Stimulated activated CD4-positive, alpha-beta T cell treated with anti-CD3 and anti-CD28 coated beads, Interleukin-12 subunit alpha, Interleukin-12 subunit beta, amount 100 ng/mL, for 24 hours (primary cell): ENCODE measurements at regions not wholly inside any gene's neighbourhood (a gene's known extent, or its start where the extent isn't known, plus 50 kb on each side); places are given as distances from the start of the nearest gene placed in this dataset.
"Not testable (repeated sequence)": the region's sequence is repeated elsewhere in the genome, so short reads cannot be mapped to it uniquely, and the experiment has no call there.

Source experiments
- DNase-seq, 2 experiments: peaks; one replicate each; pipeline ENCODE4 v3.0.0-alpha.2; 2020; ENCODE audit warnings: low read depth in 2 of 2

DNA sequence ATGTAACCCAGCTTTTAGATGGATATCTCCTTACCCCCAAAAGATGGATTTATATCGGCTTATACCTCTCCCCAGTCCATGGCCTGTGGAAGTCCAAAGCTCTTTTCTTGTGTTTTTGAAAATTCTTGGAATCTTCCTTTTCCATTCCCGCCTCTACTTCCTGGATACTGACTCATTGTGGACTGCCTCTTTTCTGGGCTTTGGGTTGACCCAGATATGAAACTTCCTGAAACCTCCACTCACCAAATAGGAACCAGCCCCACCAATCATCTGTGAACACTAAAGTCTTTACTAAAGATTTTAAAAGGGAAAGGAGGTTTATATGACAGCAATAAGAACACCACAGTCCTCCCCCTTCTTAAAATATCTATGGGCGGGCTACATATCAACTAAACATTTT is 163.4 kb upstream of the SYN3 start:
- no peak for DNase-seq

DNA sequence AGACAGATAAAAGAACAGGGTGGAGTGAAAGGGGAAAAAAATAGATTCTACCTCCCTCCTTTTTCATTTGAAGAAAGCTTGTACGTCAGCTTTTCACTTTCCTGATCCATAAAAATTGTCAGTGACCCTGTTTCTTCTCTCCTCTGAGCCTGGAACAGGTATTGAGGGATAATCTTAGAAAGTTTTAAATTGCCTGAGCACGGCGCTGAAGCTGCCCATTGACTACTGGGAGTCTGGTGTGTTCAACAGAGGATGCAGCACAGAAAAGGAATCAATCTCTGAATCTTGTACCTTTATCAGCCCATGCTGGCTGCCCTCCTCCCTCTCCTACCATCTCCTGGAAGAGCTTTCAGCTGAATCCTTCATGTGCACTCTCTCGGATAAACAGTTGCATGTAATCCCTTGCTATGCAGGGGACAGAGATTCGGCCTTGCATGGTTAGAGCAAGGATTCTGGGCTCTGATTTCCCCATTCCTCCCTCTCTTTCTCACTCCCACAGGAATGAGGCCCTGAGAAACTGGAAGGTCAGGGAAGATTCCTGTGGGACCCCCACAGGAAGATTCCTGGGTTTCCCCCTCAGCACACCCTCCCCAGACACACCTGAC is 162.4 kb upstream of the SYN3 start:
- no peak for DNase-seq

DNA sequence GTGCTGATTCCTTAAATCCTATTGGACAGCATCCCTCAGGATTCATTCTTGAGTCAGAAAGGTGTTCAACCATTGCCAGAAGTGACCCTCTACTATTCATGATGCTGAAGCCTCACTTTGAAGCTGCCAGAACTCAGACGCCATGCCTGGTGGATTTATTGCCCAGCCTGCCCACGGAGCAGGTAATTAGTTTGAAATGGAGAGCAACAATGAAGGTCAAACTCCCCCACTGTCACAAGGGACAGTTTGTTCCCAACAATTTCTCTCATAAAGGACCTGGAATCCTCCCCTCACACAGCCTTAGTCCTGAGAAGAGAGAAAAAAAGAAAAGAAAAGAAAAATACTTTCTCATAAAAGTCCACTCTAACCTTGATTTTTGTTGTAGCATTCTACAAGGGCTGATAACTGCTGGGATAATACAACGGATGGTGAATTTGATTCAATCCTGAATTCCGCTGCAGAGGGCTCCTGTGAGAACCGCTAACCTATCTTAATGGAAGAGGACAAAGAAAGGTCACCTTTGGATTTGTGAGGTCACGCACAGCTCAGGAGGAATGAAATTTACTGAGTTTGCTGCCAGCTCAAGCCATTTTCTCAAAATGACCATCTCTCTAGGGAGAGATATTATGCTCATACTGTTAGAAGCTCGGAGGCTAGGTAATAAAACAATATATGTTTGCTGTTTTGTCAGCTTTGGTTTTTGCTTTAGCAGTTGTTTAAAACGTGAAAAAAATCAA is 161.6 kb upstream of the SYN3 start:
- DNase-seq = no peak

- DNase-seq = no peak
These were observed 155.3 kb upstream of the SYN3 start for GRCh38 chr22:33213383-33214075.

DNA sequence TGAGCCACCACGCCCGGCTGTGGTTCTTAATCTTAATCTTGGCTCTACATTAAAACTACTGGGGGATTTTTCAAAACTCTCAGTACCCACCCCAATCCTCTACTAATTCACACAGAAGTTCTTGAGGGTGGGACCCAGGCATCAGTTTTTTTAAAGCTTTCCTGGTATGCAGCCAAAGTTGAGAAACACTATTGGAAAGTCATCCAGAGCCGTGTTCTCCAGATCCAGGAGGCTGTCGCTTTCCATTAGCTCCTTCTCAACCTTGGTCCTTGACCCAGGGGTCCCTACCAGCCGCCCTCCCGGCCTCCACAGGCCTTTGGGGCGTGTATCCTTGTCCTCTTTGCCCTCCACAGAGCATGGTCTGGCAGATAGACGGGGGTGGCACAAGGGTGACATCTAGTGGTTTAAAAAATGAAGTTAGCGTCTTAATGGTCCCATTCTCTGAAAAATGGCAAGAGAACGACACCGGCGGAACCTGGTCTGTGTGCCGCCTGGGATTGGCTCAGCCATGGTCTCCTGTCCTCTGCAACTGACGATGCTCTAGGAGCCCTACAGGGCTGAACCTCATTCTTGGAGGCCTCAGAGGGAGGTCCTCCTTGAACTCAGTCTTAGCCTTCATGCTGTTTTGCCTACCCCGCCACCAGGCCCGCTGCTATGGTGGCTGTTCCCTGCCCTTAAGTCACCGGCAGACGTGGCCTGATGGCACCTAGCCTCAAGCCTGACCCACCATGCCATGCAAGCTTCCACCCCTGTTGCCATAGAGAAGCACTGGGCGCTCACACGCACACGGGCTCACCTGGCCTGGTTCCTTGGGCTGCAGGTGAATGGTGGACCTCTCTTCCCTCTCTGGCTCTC is 152.0 kb upstream of the SYN3 start:
- DNase-seq = peak in 1 of 2 experiments; percentile 5

- no peak for DNase-seq
These were observed 146.2 kb upstream of the SYN3 start for GRCh38 chr22:33204408-33204807.

DNA sequence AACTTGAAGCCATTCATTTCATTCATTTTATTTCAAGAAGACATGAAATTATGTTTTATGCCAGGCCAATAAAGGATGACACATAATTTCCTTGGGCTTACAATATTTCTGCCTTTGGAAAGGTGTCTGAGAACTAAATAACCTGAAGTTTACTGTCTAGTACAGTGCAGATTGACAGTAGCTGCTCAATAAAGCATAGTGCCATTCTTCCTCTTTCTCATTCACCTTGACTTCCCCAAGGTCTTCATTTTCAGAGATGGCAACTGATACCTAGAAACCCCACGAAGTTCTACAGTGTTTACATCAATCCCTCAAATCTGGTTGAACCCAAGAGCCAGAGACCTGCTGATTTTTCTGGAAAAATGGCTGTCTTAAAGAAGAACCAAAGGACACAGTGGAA is 144.3 kb upstream of the SYN3 start:
- no peak for DNase-seq

DNA sequence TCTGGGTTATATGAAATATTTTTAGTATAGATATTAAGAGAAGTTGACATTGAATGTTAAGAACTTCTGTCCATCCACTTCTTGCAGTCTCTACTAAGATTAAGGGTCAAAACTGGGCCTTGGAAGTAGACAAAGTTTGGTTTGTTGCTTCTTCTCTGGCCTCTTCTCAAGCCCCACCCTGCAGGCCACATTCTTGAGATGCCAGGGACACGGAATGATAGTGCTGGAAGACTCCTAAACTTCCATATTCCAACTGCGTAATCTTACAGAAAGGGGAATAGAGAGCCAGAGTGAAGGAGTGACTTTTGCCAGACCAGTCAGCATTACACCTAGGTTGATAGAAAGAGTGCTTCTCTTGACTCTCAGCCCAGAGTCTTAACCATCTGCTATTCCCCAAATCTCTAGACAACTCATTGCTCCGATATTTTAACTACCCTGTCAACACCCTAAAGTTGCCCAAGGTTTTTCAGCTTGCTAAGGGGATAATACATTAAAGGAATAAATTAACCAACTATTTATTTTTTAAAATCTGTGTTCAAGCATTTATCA is 136.4 kb upstream of the SYN3 start:
- no peak for DNase-seq

DNA sequence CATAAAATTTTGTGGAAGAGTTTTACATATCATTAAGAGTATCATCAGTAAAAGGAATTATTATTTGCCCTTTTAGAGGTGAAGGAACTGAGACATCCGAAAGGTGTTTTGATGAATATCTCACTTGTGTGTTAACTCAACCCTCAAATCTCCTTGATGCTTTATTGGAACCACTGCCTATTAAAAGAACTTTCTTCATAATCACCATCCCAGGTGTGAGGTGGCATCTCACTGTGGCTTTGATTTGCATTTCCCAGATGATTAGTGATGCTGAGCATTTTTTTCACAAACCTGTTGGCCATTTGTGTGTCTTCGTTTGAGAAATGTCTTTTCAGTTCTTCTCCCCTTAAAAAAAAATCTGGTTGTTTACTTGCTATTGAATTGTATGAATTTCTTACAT is 134.0 kb upstream of the SYN3 start:
- DNase-seq = no peak

GRCh38 chr22:33188326-33188725 is 130.1 kb upstream of the SYN3 start:
- DNase-seq = no peak

DNA sequence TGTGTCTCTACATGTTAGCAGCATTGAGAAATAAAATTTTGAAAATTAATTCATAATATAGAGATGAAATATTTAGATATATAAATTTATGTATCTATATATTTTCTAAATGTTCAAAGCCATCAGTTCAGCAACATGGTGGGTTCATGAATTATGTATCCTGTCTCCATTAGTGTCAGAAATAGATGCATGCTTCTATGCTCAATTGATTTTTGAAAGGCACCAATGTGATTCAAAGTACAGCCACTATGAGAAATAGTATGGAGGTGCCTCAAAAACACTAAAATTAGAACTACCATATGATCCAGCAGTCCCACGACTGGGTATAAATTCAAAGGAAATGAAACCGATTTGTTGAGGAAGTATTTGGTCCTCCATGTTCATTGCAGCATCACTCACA is 128.6 kb upstream of the SYN3 start:
- DNase-seq = no peak

- no peak for DNase-seq
These were observed 122.2 kb upstream of the SYN3 start for GRCh38 chr22:33180356-33180755.

DNA sequence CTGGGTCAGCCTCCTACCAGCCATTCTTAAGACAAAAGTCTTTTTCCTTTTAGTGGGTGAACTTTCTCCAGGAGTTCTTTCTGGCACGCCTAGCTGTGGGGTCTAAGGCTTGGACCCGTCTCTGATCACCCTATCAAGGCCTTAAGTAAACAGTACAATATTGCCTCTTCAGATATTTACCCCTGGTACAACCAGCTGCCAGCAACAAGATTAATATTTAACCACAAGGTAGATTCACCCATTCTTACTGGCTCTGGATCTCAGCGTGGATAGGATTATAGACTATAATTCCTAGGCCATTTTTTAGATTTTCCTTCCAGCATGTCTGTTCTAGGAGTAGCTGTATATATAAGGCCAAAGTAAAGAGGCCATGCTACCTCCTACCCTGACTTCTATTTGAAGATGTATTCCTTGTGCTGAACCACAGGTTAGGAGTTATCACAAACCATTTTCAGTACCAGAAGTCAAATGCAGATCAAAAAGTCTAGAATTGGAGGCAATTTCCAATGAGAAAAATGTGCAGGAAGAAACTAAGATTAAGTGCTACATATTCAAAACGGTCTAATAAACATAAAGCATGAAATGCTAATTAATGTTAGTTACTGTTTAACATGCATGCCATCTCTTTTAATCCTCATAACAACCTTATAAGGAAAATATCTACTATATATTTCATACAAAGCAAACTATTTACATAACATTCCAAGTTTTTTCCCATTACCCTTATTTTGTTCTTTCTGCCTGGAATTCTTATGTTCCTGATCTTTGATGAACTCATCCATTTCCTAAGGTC is 110.0 kb upstream of the SYN3 start:
- DNase-seq = no peak

DNA sequence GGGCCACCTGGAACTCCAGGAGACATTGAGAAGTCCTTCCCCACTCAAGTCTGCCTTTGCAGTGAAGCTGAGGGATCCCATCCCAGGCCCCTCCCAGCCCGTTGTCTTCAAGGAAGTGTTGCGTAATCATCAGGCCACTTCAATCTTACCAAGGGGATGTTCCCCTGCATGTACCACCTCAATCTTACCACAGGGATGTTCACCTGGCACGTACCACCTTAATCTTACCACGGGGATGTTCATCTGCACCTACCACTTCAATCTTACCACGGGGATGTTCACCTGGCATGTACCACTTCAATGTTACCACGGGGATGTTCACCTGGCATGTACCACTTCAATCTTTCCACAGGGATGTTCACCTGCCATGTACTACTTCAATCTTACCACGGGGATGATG is 108.0 kb upstream of the SYN3 start:
- DNase-seq = no peak

- no peak for DNase-seq
These were observed 105.6 kb upstream of the SYN3 start for GRCh38 chr22:33163815-33164214.

- DNase-seq = no peak
These were observed 104.0 kb upstream of the SYN3 start for GRCh38 chr22:33162196-33162595.

- DNase-seq = no peak
These were observed 102.3 kb upstream of the SYN3 start for GRCh38 chr22:33160525-33160924.

GRCh38 chr22:33154967-33155366 is 96.8 kb upstream of the SYN3 start:
- not testable (repeated sequence) for DNase-seq

DNA sequence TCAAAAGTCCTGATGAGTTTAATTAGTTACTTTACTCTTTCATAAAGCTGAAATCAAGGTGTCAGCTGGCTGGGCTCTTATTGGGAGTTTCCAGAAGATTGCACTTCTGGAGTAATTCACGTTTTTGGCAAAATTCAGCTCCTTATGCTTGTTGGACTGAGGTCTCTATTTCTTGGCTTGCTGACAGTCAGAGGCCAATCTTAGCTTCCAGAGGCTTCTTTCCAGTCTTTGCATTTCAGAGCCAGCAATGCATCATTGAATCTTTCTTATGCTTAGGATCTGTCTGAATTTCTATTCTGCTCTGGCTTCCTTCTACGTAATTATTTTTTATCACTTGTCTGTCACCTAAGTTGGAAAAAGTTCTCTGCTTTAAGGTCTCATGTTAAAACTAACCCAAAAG is 91.4 kb upstream of the SYN3 start:
- DNase-seq = no peak

GRCh38 chr22:33144721-33145120 is 86.5 kb upstream of the SYN3 start:
- DNase-seq = no peak
